ENCODE measurements at regions not wholly inside any gene's neighbourhood (a gene's known extent, or its start where the extent isn't known, plus 50 kb on each side); places are given as distances from the start of the nearest gene placed in this dataset.
"Not testable (repeated sequence)": the region's sequence is repeated elsewhere in the genome, so short reads cannot be mapped to it uniquely, and the experiment has no call there.

- TF ChIP-seq GATA2 (CRISPR knock-in tag; IDR thresholded peaks at IDR 0.05); CTCF (IDR thresholded peaks at IDR 0.05); RCOR1 (IDR thresholded peaks at IDR 0.05; ENCODE audit: low read length); TEAD4 (IDR thresholded peaks at IDR 0.05; ENCODE audit: borderline replicate concordance, insufficient read depth); RAD21 (IDR thresholded peaks at IDR 0.05; ENCODE audit: low read length); RXRA (IDR thresholded peaks at IDR 0.05; ENCODE audit: borderline replicate concordance, low read depth); MXI1 (IDR thresholded peaks at IDR 0.05; ENCODE audit: low read depth, low read length); RFX5 (IDR thresholded peaks at IDR 0.05; ENCODE audit: low read length): not testable (repeated sequence)
Observed at GRCh38 chr10:121329631-121330030, 268.6 kb downstream of the FGFR2 start.

Data from SK-N-SH (cell line).